ENCODE measurements at regions not wholly inside any gene's neighbourhood (a gene's known extent, or its start where the extent isn't known, plus 50 kb on each side); places are given as distances from the start of the nearest gene placed in this dataset.

GRCh38 chr13:108533842-108534241 lies 95.6 kb upstream of the MYO16 start:
- DNase-seq (ENCODE audit: low read depth): no peak
- no peak for TF ChIP-seq CTCF (IDR thresholded peaks at IDR 0.05; ENCODE audit: insufficient read depth, low read depth, low read length, missing control alignments)
- H3K4me3 ChIP-seq (ENCODE audit: low read length): no peak overlapping the region

- H3K4me3 ChIP-seq (ENCODE audit: low read length): no peak overlapping the region
- DNase-seq (ENCODE audit: low read depth): no peak
- TF ChIP-seq CTCF (IDR thresholded peaks at IDR 0.05; ENCODE audit: insufficient read depth, low read depth, low read length, missing control alignments): no peak
Observed at GRCh38 chr13:108534728-108535127, 94.7 kb upstream of the MYO16 start.

GRCh38 chr13:108549934-108550333 lies 79.5 kb upstream of the MYO16 start:
- DNase-seq (ENCODE audit: low read depth): no peak
- no peak for TF ChIP-seq CTCF (IDR thresholded peaks at IDR 0.05; ENCODE audit: insufficient read depth, low read depth, low read length, missing control alignments)
- no peak overlapping the region for H3K4me3 ChIP-seq (ENCODE audit: low read length)

GRCh38 chr13:108551674-108552073 lies 77.7 kb upstream of the MYO16 start:
- DNase-seq (ENCODE audit: low read depth): peak; percentile 2
- no peak for TF ChIP-seq CTCF (IDR thresholded peaks at IDR 0.05; ENCODE audit: insufficient read depth, low read depth, low read length, missing control alignments)

GRCh38 chr13:108558489-108558888 lies 70.9 kb upstream of the MYO16 start:
- H3K4me3 ChIP-seq (ENCODE audit: low read length): no peak overlapping the region
- DNase-seq (ENCODE audit: low read depth): no peak
- no peak for TF ChIP-seq CTCF (IDR thresholded peaks at IDR 0.05; ENCODE audit: insufficient read depth, low read depth, low read length, missing control alignments)

More at GRCh38 chr13:108551674-108552073, 77.7 kb upstream of the MYO16 start:
- H3K4me3 ChIP-seq (ENCODE audit: low read length): no peak overlapping the region

GRCh38 chr13:108560093-108560492 lies 69.3 kb upstream of the MYO16 start:
- no peak for TF ChIP-seq CTCF (IDR thresholded peaks at IDR 0.05; ENCODE audit: insufficient read depth, low read depth, low read length, missing control alignments)
- no peak for DNase-seq (ENCODE audit: low read depth)

GRCh38 chr13:108561149-108561548 lies 68.3 kb upstream of the MYO16 start:
- DNase-seq (ENCODE audit: low read depth): no peak
- no peak for TF ChIP-seq CTCF (IDR thresholded peaks at IDR 0.05; ENCODE audit: insufficient read depth, low read depth, low read length, missing control alignments)
- H3K4me3 ChIP-seq (ENCODE audit: low read length): no peak overlapping the region

More at GRCh38 chr13:108560093-108560492, 69.3 kb upstream of the MYO16 start:
- H3K4me3 ChIP-seq (ENCODE audit: low read length): no peak overlapping the region
